GM23338 (cell line): ENCODE measurements at regions not wholly inside any gene's neighbourhood (a gene's known extent, or its start where the extent isn't known, plus 50 kb on each side); places are given as distances from the start of the nearest gene placed in this dataset.

Experiments used
- CREB1 ChIP-seq: fragments of 250-450 bp; sonication (Bioruptor Pico); IDR thresholded peaks from 2 replicates; pipeline ENCODE4 v1.5.0; 2020; ENCODE audit warnings: low read depth, mild to moderate bottlenecking, moderate library complexity
- CTCF ChIP-seq, 2 experiments: fragments of 200-600 bp in 1 of 2; sonication (generic) in 1 of 2; conservative IDR thresholded peaks; 2 replicates each; pipeline versions ENCODE4 v1.5.1 to v1.6.1; 2016 to 2017; ENCODE audit warnings: antibody characterized with exemption in 2 of 2, low read depth in 2 of 2, mild to moderate bottlenecking in 2 of 2, moderate library complexity in 1 of 2
- EZH2 ChIP-seq: fragments of 200-600 bp; sonication (generic); IDR thresholded peaks from one replicate; pipeline ENCODE4 v1.8.0; 2017; ENCODE audit warnings: antibody characterized with exemption, mild to moderate bottlenecking, low read depth; ENCODE audit not compliant: unreplicated experiment
- EZH2phosphoT487 ChIP-seq: fragments of 200-600 bp; sonication (generic); IDR thresholded peaks from one replicate; pipeline ENCODE4 v1.8.1; 2018; ENCODE audit warnings: antibody characterized with exemption; ENCODE audit not compliant: unreplicated experiment
- JUNB ChIP-seq: IDR thresholded peaks from one replicate; pipeline ENCODE4 v1.6.1; 2016; ENCODE audit warnings: antibody characterized with exemption; ENCODE audit not compliant: unreplicated experiment
- POLR2AphosphoS5 ChIP-seq: IDR thresholded peaks from 2 replicates; pipeline ENCODE4 v1.6.1; 2016; ENCODE audit warnings: antibody characterized with exemption, low read depth
- REST ChIP-seq: IDR thresholded peaks from one replicate; pipeline ENCODE4 v1.6.1; 2018; ENCODE audit warnings: antibody characterized with exemption; ENCODE audit not compliant: unreplicated experiment
- STAT1 ChIP-seq: IDR thresholded peaks from one replicate; pipeline ENCODE4 v1.6.1; 2016; ENCODE audit warnings: antibody characterized with exemption; ENCODE audit not compliant: unreplicated experiment
- ZNF114 ChIP-seq: fragments of 250-450 bp; sonication (Bioruptor Pico); IDR thresholded peaks from 2 replicates; pipeline ENCODE4 v1.5.0; 2020; ENCODE audit warnings: mild to moderate bottlenecking, moderate library complexity
- ZNF331 ChIP-seq: fragments of 250-450 bp; sonication (Bioruptor Pico); IDR thresholded peaks from 2 replicates; pipeline ENCODE4 v1.5.0; 2020; ENCODE audit warnings: low read depth, mild to moderate bottlenecking, moderate library complexity

GRCh38 chr14:80291101-80291500, 79.8 kb upstream of the DIO2 start:
- no peak for TF ChIP-seq POLR2AphosphoS5
- no peak for TF ChIP-seq CTCF (conservative IDR thresholded peaks at IDR 0.05; ENCODE audit: low read depth in 2 of 2)
- TF ChIP-seq EZH2: no peak
- no peak for TF ChIP-seq EZH2phosphoT487
- no peak for TF ChIP-seq JUNB
- TF ChIP-seq ZNF114 (CRISPR knock-in tag): no peak
- no peak for TF ChIP-seq CREB1 (CRISPR knock-in tag)
- TF ChIP-seq REST: no peak
- TF ChIP-seq STAT1: no peak
- no peak for TF ChIP-seq ZNF331 (CRISPR knock-in tag)
